ENCODE measurements at regions not wholly inside any gene's neighbourhood (a gene's known extent, or its start where the extent isn't known, plus 50 kb on each side); places are given as distances from the start of the nearest gene placed in this dataset.
"Not testable (repeated sequence)": the region's sequence is repeated elsewhere in the genome, so short reads cannot be mapped to it uniquely, and the experiment has no call there.

DNA sequence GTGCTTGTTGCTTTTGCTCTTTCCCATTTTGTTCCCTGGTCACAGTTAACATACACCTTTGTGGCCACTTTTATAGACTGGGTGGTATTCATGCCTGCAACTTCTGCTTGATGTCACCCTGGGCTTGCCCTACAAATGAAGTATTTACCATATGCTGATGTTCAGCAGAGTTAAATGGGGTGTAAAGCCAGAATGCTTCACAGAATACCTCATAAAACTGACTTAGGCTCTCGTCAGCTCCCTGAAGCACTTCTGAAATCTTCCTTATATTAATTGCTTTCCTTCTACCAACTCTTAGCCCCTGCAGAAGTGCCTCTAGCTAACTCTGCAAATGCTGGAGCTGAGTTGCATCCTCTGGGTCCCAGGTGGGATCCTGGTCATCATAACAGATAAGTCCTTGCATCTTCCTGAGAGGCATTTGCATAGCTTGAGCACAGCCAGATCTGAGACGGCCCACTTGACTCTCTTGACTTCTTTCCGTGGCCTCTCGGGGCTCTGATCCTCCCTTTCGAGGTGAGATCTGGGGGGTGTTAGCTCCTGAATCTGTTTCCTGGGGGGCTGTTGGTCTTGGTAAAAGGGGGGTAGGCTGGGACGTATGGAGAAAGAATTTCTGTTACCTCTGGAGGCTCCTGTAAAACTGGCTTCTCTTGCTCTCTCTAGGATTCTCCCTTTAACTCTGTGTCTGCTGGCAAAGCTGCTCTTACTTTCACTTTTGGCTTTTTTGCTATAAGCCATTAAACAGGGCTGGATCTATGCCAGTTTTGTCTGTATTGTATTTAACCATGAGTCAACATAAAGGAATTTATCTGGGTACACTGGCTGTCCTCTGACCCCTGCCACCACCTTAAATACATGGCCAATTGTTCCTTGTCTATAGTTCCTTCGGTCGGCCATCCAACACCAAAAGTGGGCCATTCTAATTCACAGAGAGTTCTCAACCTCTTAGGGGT lies 223.0 kb upstream of the SYNCRIP start:
- peaks cover 16% of the 10 kb centered on the region for H3K4me1 ChIP-seq (replicated peaks)
- TF ChIP-seq POLR2A (IDR thresholded peaks at IDR 0.05): no peak
- no peaks in the 10 kb centered on the region for H3K27me3 ChIP-seq (replicated peaks; ENCODE audit: insufficient read depth)
- WGBS: 9% methylated on average over 8 of the region's 8 CpGs
- no peaks in the 10 kb centered on the region for H3K36me3 ChIP-seq
- H3K27ac ChIP-seq: peak overlapping the region; percentile 61 to 66
- H3K4me3 ChIP-seq: peak overlapping the region; percentile 14 to 30
- H3K9me3 ChIP-seq: no peaks in the 10 kb centered on the region
- intact Hi-C loops (cut with DNase I): loop anchor here (10.0 kb wide), 1 partner anchor 191 kb away; no protein-coding TSS in a partner anchor
- DNase-seq (ENCODE audit: low spot score): peak; percentile 28

DNA sequence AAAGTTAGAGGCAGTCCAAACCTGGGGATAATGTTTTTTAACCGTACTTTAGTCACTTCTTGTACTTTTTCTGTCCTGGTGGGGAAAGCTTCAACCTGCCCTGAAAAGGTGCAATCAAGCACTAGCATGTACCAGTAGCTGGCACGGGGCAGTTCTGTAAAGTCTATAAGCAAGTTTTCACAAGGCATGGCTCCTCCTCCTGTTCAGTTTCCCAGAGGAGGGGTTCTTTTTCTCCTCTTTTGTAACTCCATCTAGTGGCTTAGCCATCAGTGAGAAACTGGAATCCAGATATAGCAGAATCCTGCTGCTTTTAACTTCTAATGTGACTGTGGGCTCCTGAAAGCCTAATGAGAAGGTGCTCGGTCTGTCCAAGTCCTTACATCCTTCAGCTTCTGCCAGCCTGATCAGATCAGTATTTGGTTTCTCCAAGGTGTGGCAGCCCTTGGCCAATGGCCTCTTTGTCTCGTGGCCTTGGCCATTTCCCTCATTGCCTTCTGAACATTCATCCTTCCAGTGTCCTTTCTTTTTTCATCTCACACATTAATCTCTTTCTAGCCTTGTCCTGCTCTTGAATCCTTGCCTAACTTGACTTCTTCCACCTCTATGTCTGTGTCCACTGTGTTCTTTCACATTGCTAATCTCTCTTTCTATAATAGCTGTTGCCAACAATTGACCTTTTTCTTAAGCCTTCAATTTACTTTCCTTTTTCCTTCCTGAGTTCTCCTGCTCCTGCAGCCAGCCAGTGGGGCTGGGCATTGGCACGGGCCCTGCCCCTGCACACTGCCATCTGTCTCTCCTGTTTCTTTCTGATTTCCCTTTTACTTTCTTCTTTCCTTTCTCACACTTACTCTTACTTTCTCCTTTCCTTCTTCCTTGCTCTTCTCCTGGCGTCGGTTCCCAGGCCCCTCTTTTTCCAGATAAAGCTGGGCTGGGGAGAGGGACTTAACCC lies 222.0 kb upstream of the SYNCRIP start:
- H3K4me1 ChIP-seq (replicated peaks): peaks cover 16% of the 10 kb centered on the region
- intact Hi-C loops (cut with DNase I): loop anchor here (10.0 kb wide), 1 partner anchor 190 kb away; no protein-coding TSS in a partner anchor
- DNase-seq (ENCODE audit: low spot score): peak; percentile 67
- no peaks in the 10 kb centered on the region for H3K27me3 ChIP-seq (replicated peaks; ENCODE audit: insufficient read depth)
- peak overlapping the region in 1 of 2 donors; percentile 30 for H3K4me3 ChIP-seq
- no peaks in the 10 kb centered on the region for H3K9me3 ChIP-seq
- no peaks in the 10 kb centered on the region for H3K36me3 ChIP-seq
- WGBS: 10% methylated on average over 7 of the region's 7 CpGs
- no peak for TF ChIP-seq POLR2A (IDR thresholded peaks at IDR 0.05)
- peak; percentile 54 for TF ChIP-seq POLR2AphosphoS5 (IDR thresholded peaks at IDR 0.05)
- TF ChIP-seq CTCF (IDR thresholded peaks at IDR 0.05): peak in 3 of 4 experiments; percentile 23 to 35 (median 34)
- peak overlapping the region; percentile 61 to 66 for H3K27ac ChIP-seq

DNA sequence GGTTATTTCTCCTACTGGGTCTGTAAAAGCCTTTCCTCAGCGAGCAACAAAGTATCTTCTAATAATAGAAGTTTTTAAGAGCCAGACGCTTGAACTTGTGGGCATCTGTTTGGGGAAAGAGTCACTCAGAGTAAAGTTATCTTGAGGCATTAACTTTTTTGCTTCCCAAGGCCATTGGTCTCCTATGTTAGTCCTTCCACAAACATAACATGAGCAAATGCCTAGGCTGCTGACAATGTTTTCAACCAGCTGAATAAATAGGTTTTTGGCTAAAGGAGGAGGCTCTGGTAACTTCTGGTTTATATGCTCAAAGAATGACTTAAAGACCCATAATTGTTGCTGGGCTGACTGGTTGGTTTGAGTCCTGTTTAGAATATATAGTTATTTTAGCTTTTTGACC lies 213.5 kb upstream of the SYNCRIP start:
- Histone ChIP-seq H3K9me3 (no peaks in the 10 kb centered on the region), H3K27me3 (replicated peaks; ENCODE audit: insufficient read depth) (no peaks in the 10 kb centered on the region), H3K27ac (no peak overlapping the region), H3K4me1 (replicated peaks) (no peaks in the 10 kb centered on the region), H3K4me3 (no peak overlapping the region), H3K36me3 (no peaks in the 10 kb centered on the region)
- 37% methylated on average over 2 of the region's 2 CpGs for WGBS
- intact Hi-C loops (cut with DNase I): no loop called here
- DNase-seq (ENCODE audit: low spot score): no peak
- TF ChIP-seq POLR2A (IDR thresholded peaks at IDR 0.05) (no peak), CTCF (IDR thresholded peaks at IDR 0.05) (no peak), POLR2AphosphoS5 (IDR thresholded peaks at IDR 0.05) (no peak)

GRCh38 chr6:85838351-85839119 lies 195.8 kb upstream of the SYNCRIP start:
- H3K36me3 ChIP-seq; H3K4me1 ChIP-seq (replicated peaks); H3K9me3 ChIP-seq; H3K27me3 ChIP-seq (replicated peaks; ENCODE audit: insufficient read depth); DNase-seq (ENCODE audit: low spot score); H3K4me3 ChIP-seq; intact Hi-C loops (cut with DNase I); H3K27ac ChIP-seq: not testable (repeated sequence)
- WGBS: 94% methylated on average over 26 of the region's 37 CpGs

GRCh38 chr6:85828973-85829372 lies 186.3 kb upstream of the SYNCRIP start:
- no peak overlapping the region for H3K4me3 ChIP-seq
- no peaks in the 10 kb centered on the region for H3K36me3 ChIP-seq
- TF ChIP-seq POLR2A (IDR thresholded peaks at IDR 0.05): no peak
- TF ChIP-seq CTCF (IDR thresholded peaks at IDR 0.05): no peak
- no peak for TF ChIP-seq POLR2AphosphoS5 (IDR thresholded peaks at IDR 0.05)
- no peaks in the 10 kb centered on the region for H3K4me1 ChIP-seq (replicated peaks)
- H3K27ac ChIP-seq: no peak overlapping the region
- DNase-seq (ENCODE audit: low spot score): no peak
- intact Hi-C loops (cut with DNase I): no loop called here
- no peaks in the 10 kb centered on the region for H3K27me3 ChIP-seq (replicated peaks; ENCODE audit: insufficient read depth)
- no peaks in the 10 kb centered on the region for H3K9me3 ChIP-seq

Data from prostate gland (tissue), 2 donors.